TTC549 (cell line): ENCODE measurements at regions not wholly inside any gene's neighbourhood (a gene's known extent, or its start where the extent isn't known, plus 50 kb on each side); places are given as distances from the start of the nearest gene placed in this dataset.

ENCODE experiments used
- FAIRE-seq: peaks from 2 replicates; lab custom pipeline; 2012; peaks lifted over from hg19 to GRCh38; lab: Jason Lieb, UNC

GRCh38 chr11:112401036-112401769 lies 140.5 kb upstream of the PLET1 start:
- no peak for FAIRE-seq

GRCh38 chr11:112403432-112403831 lies 142.8 kb upstream of the PLET1 start:
- FAIRE-seq, result no peak

GRCh38 chr11:112404112-112404511 lies 143.5 kb upstream of the PLET1 start:
- FAIRE-seq, result no peak

- no peak for FAIRE-seq
Observed at GRCh38 chr11:112408517-112408916, 147.9 kb upstream of the PLET1 start.

- FAIRE-seq, result no peak
Observed at GRCh38 chr11:112410325-112410724, 149.7 kb upstream of the PLET1 start.

- no peak for FAIRE-seq
Observed at GRCh38 chr11:112412383-112412782, 151.7 kb upstream of the PLET1 start.

- no peak for FAIRE-seq
Observed at GRCh38 chr11:112417339-112417738, 156.7 kb upstream of the PLET1 start.

GRCh38 chr11:112418438-112418837 lies 157.8 kb upstream of the PLET1 start:
- FAIRE-seq, result no peak

GRCh38 chr11:112421879-112422278 lies 161.2 kb upstream of the PLET1 start:
- FAIRE-seq, result no peak

- FAIRE-seq, result no peak
Observed at GRCh38 chr11:112425121-112425520, 164.5 kb upstream of the PLET1 start.

- FAIRE-seq, result no peak
Observed at GRCh38 chr11:112437096-112437495, 176.4 kb upstream of the PLET1 start.

GRCh38 chr11:112439614-112440013 lies 179.0 kb upstream of the PLET1 start:
- FAIRE-seq, result no peak

- no peak for FAIRE-seq
Observed at GRCh38 chr11:112440518-112440917, 179.9 kb upstream of the PLET1 start.

- no peak for FAIRE-seq
Observed at GRCh38 chr11:112448168-112448567, 187.5 kb upstream of the PLET1 start.

- no peak for FAIRE-seq
Observed at GRCh38 chr11:112448806-112449205, 188.1 kb upstream of the PLET1 start.

GRCh38 chr11:112451250-112451649 lies 190.6 kb upstream of the PLET1 start:
- no peak for FAIRE-seq

GRCh38 chr11:112453601-112454577 lies 193.2 kb upstream of the PLET1 start:
- FAIRE-seq, result no peak

GRCh38 chr11:112454841-112455240 lies 194.2 kb upstream of the PLET1 start:
- FAIRE-seq, result no peak

- no peak for FAIRE-seq
Observed at GRCh38 chr11:112455791-112456190, 195.1 kb upstream of the PLET1 start.

- FAIRE-seq, result no peak
Observed at GRCh38 chr11:112457532-112457931, 196.9 kb upstream of the PLET1 start.

- peak; percentile 32 for FAIRE-seq
Observed at GRCh38 chr11:112459001-112459400, 198.3 kb upstream of the PLET1 start.

GRCh38 chr11:112460141-112460540 lies 199.5 kb upstream of the PLET1 start:
- FAIRE-seq, result no peak

GRCh38 chr11:112464949-112465348 lies 204.3 kb upstream of the PLET1 start:
- no peak for FAIRE-seq
